GM23338 (cell line): ENCODE measurements at regions not wholly inside any gene's neighbourhood (a gene's known extent, or its start where the extent isn't known, plus 50 kb on each side); places are given as distances from the start of the nearest gene placed in this dataset.

Source experiments
- CTCF ChIP-seq, 2 experiments: fragments of 200-600 bp in 1 of 2; sonication (generic) in 1 of 2; conservative IDR thresholded peaks; 2 replicates each; pipeline versions ENCODE4 v1.5.1 to v1.6.1; 2016 to 2017; ENCODE audit warnings: antibody characterized with exemption in 2 of 2, low read depth in 2 of 2, mild to moderate bottlenecking in 2 of 2, moderate library complexity in 1 of 2
- EZH2phosphoT487 ChIP-seq: fragments of 200-600 bp; sonication (generic); IDR thresholded peaks from one replicate; pipeline ENCODE4 v1.8.1; 2018; ENCODE audit warnings: antibody characterized with exemption; ENCODE audit not compliant: unreplicated experiment

GRCh38 chr10:29860166-29860565 is 199.2 kb downstream of the JCAD start:
- TF ChIP-seq CTCF (conservative IDR thresholded peaks at IDR 0.05; ENCODE audit: low read depth in 2 of 2) (no peak), EZH2phosphoT487 (no peak)
